ENCODE measurements at regions not wholly inside any gene's neighbourhood (a gene's known extent, or its start where the extent isn't known, plus 50 kb on each side); places are given as distances from the start of the nearest gene placed in this dataset.

DNA sequence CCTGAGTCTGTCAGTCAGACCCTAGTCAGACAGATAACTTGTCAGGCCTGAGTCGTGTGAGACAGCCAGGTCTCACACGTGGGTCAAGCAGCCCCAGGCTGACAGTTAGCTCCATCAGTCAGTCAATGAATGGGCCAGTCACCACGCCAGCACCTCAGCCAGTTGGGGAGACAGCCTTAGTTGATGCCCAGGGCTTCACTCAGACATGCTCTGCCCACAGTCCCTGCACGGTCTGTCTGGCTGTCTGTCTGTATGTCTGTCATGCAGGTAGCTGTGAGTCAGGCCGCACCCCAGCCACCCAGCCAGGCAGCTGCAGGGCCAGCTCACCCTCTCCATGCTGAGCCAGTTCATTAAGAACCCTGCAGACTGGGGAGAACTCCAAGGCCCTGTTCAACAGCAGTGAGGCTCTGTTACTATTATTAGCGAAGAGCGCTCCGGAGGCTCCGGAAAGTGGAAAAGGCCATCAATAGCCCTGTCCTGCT is 141.1 kb upstream of the PCBD1 start:
- ATAC-seq (peak; percentile 26 to 96 (median 83)), DNase-seq (peak; percentile 26 to 31)
- 41 to 42% methylated on average over 9 of the region's 9 CpGs for WGBS, 2 donors

DNA sequence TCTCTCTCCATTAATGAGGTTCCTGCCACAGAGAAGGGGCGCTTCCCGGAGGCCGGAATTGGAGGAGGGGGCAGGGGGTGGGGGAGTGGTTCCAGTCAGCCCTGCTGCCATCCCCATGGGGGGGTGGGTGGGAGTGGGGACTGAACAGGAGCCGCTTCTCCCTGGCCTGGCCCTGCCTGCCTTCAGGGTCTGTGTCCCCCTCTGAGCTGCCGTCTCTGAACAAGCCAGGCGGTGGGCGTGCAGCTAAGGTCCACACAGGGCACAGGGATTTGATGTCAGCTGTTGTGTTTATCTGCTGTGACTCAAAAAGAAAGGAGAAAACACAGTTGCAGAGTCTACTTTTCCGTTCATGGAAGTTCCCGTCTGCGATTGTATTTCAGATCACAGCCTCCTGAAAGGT is 141.5 kb upstream of the PCBD1 start:
- ATAC-seq: peak in 3 of 8 donors; percentile 9 to 13 (median 13)
- H3K36me3 ChIP-seq: no peaks in the 10 kb centered on the region

More for the DNA sequence above, 141.1 kb upstream of the PCBD1 start:
- H3K36me3 ChIP-seq: no peaks in the 10 kb centered on the region
- intact Hi-C loops (cut with DNase I): no loop called here
- peak overlapping the region in 7 of 10 donors; percentile 8 to 60 (median 41) for H3K27ac ChIP-seq
- no peaks in the 10 kb centered on the region for H3K27me3 ChIP-seq
- no peak overlapping the region for H3K4me3 ChIP-seq
- H3K4me1 ChIP-seq: peaks cover 0 to 6% (median 0%) of the 10 kb centered on the region in 9 donors
- TF ChIP-seq, protein P1, sequence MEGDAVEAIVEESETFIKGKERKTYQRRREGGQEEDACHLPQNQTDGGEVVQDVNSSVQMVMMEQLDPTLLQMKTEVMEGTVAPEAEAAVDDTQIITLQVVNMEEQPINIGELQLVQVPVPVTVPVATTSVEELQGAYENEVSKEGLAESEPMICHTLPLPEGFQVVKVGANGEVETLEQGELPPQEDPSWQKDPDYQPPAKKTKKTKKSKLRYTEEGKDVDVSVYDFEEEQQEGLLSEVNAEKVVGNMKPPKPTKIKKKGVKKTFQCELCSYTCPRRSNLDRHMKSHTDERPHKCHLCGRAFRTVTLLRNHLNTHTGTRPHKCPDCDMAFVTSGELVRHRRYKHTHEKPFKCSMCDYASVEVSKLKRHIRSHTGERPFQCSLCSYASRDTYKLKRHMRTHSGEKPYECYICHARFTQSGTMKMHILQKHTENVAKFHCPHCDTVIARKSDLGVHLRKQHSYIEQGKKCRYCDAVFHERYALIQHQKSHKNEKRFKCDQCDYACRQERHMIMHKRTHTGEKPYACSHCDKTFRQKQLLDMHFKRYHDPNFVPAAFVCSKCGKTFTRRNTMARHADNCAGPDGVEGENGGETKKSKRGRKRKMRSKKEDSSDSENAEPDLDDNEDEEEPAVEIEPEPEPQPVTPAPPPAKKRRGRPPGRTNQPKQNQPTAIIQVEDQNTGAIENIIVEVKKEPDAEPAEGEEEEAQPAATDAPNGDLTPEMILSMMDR (IDR thresholded peaks at IDR 0.05): no peak
- H3K9me3 ChIP-seq: no peaks in the 10 kb centered on the region

DNA sequence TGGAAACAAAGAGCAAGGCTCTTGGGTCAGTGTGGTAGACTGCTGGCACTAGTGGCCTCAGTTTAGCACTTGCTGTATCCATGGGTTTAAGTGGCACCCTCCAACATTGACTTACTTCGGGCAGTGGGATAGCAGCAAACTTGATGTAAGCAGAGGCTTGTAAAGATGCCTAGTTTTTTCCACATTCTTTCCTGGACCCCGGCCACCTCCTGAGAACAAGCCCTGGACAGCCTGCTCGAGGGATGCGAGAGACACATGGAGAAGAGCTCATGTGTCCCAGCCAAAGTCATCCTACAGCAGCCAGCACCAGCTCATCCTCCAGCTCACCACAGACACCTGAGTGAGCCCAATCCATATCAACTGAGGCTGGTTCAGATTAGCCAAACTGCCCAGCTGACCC is 142.7 kb upstream of the PCBD1 start:
- no peak for ATAC-seq
- no peaks in the 10 kb centered on the region for H3K27me3 ChIP-seq
- TF ChIP-seq, protein P1 (IDR thresholded peaks at IDR 0.05): no peak
- intact Hi-C loops (cut with DNase I): no loop called here
- peaks cover 0 to 6% (median 0%) of the 10 kb centered on the region in 9 donors for H3K4me1 ChIP-seq
- H3K4me3 ChIP-seq: no peak overlapping the region
- 63 to 81% methylated on average over 4 of the region's 4 CpGs for WGBS, 2 donors
- no peaks in the 10 kb centered on the region for H3K36me3 ChIP-seq
- no peak for DNase-seq
- no peaks in the 10 kb centered on the region for H3K9me3 ChIP-seq
- H3K27ac ChIP-seq: no peak overlapping the region

More for the DNA sequence above, 141.5 kb upstream of the PCBD1 start:
- peak overlapping the region in 3 of 10 donors; percentile 25 to 41 (median 34) for H3K27ac ChIP-seq
- H3K4me3 ChIP-seq: no peak overlapping the region
- H3K4me1 ChIP-seq: peaks cover 0 to 6% (median 0%) of the 10 kb centered on the region in 9 donors
- no peak for DNase-seq
- no peaks in the 10 kb centered on the region for H3K9me3 ChIP-seq
- intact Hi-C loops (cut with DNase I): no loop called here
- TF ChIP-seq, protein P1 (IDR thresholded peaks at IDR 0.05): no peak
- WGBS, 2 donors: 60 to 67% methylated on average over 10 of the region's 10 CpGs
- no peaks in the 10 kb centered on the region for H3K27me3 ChIP-seq

DNA sequence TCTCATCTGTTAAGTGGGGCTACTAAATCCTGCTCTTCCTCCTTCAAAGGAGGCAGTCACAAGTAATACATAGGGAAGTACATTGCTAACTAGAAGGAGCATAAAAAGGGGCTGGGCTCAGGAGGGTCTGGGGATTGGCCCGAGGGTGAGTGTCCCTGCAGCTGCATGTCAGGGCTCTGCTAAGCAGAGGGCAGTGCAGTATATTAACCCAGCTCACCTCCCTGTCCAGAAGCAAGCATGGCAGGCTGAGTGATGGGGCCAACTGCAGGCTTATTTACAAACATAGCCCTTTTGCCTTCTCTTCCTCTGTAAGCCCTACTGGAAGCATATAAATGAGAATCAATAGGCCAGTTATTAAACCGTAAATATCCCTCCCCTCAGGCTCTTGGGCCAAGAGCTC is 143.2 kb upstream of the PCBD1 start:
- TF ChIP-seq, protein P1 (IDR thresholded peaks at IDR 0.05): no peak
- H3K4me1 ChIP-seq: peaks cover 0 to 6% (median 0%) of the 10 kb centered on the region in 9 donors
- no peaks in the 10 kb centered on the region for H3K27me3 ChIP-seq
- no peak for DNase-seq
- intact Hi-C loops (cut with DNase I): no loop called here
- H3K4me3 ChIP-seq: no peak overlapping the region
- no peak for ATAC-seq
- no peaks in the 10 kb centered on the region for H3K36me3 ChIP-seq
- no peak overlapping the region for H3K27ac ChIP-seq
- WGBS, 2 donors: 71 to 76% methylated on average over 2 of the region's 2 CpGs
- no peaks in the 10 kb centered on the region for H3K9me3 ChIP-seq

All from heart right ventricle (tissue), 16 donors.